HG02642 (cell line): ENCODE measurements at regions not wholly inside any gene's neighbourhood (a gene's known extent, or its start where the extent isn't known, plus 50 kb on each side); places are given as distances from the start of the nearest gene placed in this dataset.

Source experiments
- ATAC-seq: cut with Tn5 transposase; IDR thresholded peaks from one replicate; pipeline ENCODE4 v1.9.1; 2021; ENCODE audit warnings: mild to moderate bottlenecking; ENCODE audit not compliant: unreplicated experiment, poor library complexity

DNA sequence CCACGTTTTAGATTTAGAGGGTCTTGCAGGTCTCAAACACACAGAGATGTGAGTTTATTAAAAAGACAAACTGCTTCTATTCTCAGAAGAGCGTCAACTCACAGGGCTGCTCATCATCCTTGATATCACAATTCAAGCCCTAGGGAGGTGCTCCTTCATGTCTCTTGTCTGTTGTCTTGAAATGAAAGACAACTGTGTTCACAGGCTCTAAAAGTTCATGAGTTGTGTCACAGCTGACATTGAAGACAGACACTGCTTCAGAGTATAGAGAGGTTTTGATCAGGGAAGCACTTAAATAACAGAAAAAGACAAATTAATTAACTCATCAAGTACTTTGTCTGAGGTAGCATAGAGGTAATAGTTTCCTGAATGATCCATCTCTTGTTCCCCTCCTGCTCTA, 1917.6 kb upstream of the WWC1 start:
- no peak for ATAC-seq

DNA sequence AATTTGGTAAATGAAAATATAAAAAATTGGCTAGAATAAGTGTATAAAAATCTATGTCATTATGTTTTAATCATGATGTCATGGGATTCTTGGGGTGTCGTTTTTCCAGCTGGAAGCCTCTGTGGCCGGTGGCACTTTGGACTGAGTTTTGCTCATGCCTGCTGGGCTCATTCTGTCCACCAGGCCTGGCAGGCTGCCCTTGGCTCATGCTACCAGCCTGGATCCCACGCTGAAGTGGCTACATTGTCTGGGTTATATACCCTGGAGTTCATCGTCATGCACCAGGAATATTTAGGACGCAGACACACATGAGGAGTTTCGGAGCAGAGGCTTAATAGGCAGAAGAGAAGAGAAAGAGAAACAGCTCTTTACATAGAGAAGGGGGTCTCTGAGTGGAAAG, 1913.7 kb upstream of the WWC1 start:
- no peak for ATAC-seq

DNA sequence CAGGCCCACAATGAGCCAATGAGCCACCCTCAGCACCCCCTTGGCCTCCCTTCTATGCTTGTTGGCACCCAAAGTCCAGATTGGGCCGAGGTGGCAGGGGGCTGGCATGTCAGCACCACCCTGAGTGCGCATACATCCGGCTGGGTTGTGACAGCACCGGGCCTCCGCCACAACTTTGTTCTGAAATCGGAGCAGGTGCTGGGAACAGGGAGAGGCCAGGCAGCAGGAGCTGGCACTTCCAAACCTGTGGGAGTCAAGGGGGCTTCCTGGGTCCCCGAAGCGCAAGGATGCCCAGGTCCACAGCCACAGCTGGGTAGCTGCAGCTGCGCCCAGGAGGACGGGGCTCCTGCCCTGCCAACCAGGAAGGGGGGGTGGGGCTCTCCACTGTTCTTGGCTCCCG, 1911.9 kb upstream of the WWC1 start:
- ATAC-seq: no peak

DNA sequence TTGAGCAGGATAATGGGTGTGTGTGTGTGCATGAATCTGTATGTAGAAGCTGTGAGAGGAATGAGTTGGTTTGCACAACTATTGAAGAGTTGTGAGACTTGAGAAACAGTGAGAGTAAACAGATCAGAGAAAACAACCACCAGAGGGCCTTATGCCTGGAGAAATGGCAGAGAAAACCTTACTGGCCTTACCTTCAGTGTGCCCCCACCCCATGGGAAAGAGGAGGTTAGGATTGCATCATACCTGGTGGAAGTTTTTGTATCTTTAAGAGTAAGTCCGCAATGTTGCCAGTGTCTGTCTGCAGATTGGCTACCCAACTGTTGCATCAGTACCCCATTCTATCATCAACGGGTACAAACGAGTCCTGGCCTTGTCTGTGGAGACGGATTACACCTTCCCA, 1909.4 kb upstream of the WWC1 start:
- no peak for ATAC-seq

DNA sequence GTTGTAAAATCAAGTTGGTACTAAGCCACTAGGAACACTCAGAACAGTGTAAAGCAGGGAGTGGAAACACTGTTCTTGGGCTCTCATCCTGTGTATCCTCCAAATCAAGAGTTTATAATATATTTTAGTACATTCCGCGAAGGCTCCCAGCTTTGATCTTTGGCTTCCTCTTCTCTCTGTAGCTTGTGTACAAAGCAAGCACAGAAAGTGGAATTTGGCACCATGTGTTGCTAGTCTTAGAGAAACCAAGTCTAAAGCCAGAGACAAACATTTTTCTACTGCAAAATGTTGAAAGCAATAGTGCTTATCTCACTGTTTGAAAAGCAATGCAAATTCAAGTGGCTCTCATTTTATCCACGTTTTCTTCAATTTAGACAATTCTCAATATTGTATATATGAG, 1893.3 kb upstream of the WWC1 start:
- ATAC-seq: no peak

DNA sequence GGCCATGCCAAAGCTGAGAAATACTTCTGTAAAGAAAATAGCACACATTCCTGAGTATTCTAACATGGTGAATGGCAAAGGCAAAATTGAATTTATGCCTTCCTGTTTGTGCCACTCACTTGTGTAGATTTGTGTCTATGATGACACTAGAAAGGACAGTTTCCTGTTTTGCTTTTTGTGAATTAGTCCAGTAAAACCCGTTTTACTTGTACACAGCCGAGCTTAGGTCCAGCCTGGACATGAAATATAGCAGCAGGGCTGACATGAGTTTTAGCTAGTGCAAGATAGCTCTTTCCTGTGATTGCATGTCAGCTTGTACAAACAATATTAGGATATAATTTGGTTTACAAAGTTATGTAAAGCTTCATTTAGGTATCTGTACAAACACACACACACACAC, 1891.7 kb upstream of the WWC1 start:
- ATAC-seq: no peak

DNA sequence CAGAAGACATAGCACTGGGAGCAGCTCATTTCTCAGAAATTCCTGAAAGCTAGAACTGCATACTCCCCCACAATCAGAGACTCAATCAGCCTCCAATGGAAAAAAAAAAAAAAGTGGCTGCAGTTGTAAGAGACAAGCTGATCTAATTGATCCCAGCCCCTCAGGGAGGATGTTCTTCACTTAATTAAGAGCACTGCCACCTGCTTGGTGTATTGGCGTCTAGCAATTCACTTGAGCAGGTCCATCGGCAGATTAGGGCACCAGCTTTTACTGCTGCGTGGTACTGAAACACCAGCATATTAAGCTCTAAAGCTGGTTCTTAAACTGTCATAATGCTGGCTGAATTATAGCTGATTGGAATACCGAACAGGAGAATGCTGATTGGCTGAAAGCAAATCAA, 1890.1 kb upstream of the WWC1 start:
- ATAC-seq: no peak

DNA sequence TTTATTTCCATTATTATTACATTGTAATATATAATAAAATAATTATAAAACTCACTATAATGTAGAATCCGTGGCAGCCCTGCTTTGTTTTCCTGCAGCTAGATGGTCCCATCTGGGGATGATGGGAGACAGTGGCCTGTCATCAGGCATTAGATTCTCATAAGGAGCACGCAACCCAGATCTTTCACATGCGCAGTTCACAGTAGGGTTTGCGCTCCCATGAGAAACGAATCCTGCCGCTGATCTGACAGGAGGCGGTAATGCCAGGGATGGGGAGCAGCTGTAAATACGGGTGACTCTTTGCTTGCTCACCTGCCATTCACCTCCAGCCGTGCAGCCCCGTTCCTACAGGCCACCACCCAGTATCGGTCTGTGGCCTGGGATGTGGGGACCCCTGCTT, 1879.3 kb upstream of the WWC1 start:
- no peak for ATAC-seq

DNA sequence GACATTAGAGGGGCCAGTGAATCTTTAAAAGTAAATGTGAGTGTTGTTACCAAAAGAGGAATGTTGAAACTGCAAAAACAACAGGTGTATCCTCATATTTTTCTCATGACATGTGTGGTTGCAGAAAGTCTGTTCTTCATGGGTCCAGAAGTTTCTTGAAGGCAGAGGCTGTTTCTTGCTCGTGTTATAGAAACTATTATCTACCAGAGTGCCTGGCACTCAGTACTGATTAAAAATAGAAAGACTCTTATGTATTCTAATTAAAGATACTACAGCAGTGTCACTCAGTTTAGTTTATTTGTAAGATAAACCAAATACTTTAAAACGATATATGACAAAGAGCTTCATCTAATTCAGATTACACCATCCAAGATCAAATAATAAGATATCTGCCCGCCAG, 1864.2 kb upstream of the WWC1 start:
- no peak for ATAC-seq

DNA sequence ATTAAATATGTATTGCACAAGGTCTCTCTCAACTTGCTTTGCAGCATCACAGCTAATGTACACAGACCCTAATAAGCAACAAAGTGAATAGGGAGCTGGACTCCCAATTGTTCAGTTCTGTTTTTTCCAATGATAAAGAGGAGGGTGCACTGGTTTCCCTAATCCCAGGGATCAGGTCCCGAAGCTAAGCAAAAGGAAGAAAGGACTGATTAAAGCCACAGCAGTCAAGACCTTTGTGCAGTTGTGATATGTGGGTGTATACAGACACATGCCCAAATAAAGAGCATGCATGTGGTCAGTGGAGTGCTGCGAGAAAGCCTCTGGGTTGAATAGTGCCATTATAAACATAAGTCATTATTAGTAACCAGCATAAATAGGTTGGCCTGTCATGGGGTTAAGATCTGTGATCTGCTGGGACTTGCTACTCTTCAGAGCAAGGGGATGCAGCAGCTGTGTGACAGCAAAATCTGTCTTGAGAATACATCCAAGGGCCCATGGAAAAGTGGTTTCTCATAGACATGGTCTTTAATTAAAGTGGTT, 1863.1 kb upstream of the WWC1 start:
- no peak for ATAC-seq

DNA sequence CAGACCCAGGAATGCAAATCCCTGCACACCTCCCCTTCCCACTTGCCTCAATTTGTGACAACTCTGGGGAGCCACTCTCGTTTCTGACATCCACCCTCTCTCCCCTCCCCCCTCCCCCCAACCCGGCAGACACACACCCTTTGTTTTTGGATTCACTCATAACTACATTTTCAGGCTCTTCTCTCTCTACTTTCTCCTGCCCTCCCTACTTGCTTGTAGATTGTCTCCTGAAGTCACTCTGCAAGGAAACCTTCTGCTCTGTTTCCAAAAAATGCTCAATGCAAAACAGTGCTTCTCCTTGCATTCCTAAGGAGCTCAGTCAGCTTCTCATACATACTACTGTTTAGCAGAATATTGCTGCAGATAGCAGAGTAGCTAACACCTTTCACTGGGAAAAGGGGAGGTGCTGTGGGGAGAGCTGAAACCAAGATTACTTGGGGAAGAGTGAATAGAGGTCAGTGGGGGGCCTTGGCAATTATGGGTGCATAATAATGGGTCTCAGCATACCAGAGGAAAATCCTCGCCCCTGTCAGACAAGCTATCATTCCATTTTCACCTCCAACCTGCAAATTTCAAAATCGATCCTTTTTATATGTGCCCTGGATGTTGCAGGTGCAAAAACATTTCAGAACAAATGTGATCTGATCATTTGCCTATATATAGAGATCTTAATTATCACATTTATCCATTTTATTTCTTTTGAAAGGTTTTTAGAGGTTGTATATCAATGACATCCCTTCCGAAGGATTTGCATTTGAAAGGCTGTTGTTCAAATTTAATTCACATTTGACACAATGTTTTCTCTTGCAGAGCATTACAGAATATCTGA, 1860.7 kb upstream of the WWC1 start:
- no peak for ATAC-seq

DNA sequence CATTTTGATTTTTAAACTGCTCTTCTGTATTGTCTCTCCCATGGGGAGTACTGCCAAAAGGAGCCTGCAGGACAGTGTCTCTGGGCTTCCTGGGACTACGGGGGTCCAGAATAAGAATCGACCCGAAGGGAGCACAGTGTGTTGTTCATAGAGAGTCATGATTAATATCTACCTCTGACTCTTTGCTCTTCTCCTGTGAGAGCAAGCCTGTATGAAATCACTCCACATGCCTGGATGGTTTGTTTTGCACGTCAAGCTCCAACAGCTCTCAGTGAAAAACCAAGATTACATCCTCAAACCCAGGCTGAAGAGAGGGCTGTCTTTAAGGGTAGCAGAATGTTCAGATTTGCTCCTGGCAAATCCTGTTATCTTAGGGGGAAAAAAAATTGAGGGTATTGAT, 1860.0 kb upstream of the WWC1 start:
- ATAC-seq: no peak

DNA sequence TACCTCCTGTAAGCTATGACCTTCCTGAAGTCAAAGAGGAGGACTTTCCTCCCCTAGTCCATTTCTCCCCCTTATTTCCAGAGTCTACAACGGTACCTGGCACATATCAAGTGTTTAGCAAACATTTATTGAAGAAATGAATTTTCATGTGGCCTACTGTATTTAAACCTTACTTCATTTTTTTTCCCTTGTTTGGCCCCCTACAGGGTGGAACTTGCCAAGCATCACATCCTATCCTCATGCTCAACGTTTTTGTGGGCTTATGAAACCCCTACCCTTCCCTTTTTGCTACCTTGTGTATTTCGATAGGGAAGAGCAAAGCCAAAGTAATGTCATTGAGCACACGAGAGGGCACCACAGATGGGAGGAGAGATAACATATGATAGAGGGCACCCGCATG, 1857.8 kb upstream of the WWC1 start:
- ATAC-seq: no peak

DNA sequence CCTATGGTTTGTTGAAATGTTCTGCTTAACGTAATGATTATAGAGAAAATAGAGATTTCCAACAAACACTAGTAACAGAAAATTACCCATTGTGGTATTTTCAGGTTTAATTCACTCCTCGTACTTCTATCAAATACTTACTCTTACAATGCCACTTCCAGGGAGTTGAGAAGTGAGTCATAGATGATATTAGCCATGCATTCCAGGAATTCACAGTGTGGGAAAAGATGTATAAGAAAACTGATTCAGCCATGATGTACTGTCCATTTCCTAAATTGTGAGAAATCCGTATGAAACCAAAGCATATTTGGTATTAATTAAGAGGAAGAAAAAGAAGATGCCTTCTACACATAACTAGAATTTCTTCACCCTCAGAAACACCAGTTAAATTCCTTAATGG, 1854.6 kb upstream of the WWC1 start:
- ATAC-seq: no peak

DNA sequence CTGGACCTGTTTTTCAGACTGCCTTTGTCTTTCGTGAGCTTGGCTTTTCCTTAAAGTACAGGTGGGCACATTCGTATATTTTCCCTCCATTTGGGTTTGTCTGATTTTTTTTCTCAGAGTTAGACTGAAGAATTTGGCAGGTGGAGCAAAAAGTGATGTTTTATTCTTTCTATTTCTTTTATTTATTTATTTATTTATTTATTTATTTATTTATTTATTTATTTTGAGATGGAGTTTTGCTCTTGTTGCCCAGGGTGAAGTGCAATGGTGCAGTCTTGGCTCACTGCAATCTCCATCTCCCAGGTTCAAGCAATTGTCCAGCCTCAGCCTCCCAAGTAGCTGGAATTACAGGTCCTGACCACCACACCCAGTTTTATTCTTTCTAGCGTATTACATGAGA, 1805.1 kb upstream of the WWC1 start:
- no peak for ATAC-seq

DNA sequence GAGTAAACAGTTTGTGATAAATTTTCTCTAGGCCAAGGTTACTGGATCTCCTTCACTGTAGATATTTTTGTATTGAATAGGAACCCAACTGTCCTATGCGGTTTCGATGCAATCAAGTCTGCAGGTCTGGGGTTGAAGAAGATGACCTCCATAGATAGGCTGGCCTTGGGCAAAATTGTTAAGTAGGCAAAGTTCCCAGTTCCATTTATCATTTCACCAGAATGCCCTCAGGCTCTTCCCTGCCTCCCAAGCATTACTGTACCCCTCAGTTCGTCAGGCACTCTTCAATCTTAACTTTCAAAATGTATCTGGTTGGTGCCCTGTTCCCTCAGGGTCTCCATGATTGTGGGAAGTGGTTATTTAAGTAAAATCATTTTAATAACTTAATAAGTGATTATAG, 1802.9 kb upstream of the WWC1 start:
- no peak for ATAC-seq

DNA sequence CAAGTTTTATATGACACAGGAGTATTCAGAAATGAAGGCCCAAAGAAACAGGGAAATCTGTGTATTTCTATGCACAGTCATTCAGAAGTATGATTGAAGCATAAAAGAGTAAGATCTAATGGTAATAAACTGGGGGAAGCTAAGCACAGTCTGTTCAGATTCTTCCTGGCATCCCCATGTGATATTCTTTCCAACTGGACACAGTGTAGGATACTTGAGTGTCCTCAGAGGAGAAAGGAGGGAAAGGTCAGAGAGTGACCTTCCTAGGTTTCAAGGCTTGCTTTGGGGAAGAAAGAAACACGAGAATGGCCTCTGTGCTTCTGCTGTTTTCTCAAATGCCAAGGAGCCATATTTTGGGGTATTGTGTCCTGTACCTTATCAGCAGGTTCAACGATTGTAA, 1798.4 kb upstream of the WWC1 start:
- ATAC-seq: no peak

DNA sequence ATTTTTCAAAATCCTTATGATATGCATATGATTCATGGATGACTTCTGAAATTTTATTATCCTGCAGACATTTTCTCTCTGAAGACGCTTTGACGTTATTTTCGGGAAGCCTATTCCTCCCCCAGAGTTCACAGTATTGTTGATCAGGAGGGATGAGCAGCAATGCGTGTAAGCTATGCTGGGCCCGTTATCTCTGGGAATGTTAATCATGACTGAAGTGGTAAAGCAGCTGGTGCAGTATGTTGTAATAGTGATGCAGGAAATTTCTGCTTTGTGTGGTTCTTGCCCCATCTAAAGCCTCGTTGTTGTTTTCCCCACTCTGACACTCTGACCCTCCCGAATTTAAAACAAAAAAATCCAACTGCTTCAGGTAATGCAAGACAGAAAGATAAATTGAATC, 1797.8 kb upstream of the WWC1 start:
- ATAC-seq: no peak

DNA sequence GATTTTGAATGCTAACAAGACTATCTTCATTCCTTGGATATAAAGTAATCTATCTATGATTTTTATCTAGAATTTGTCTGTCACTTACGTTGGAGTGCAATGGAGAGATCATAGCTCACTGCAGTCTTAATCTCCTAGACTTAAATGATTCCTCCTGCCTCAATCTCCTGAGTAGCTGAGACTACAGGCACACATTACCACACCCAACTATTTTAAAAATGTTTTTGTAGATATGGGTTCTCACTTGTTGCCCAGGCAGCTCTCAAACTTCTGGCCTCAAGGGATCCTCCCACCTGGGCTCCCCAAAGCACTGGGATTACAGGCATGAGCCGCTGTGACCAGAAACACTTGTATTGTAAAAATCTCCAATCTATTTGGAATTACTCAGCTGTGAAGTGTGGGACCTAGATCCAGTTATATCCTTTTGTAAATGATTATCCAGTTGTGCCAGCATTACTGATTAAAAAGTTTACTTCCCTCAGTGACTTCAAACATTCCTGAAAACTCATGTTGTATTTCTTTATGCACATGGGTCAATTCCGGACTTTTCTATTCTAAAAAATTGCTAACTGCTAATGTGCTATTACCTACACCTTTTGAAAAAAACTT, 1793.8 kb upstream of the WWC1 start:
- ATAC-seq: no peak

DNA sequence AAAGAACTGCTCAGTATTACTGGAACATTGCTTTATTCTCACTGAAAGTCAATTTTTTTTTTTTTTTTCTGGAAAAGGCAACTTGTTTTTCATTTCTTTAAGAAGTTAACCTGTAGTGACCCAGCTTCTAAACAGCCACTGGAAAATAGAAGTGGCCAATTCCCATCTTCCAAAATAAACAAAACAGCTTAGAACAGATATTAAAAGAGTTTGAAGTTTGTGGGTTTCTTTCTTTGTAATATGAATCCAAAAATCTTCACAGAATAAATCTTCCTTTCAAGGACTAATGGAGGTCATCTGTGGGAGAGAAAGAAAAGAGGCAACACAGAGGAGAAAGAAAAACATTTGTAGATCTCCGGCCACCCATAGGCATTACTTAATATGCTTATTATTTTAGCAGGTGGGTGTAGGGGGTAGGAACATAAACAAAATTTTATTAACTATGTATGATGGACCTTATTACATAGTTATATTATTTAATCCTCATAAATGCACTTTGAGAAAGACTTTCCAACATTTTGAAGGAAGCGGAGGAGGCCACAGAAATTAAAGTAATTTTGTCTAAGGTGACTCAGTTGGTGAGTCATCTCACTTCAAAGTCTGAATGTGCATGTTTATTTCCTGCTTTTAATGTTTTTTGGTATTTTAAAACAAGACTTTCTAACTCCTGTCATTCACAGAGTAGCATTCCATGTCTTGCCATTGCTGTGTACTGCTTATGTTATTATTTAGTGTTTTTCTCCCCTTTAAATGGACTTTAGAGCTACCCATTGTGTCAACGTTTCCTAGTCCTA, 1791.8 kb upstream of the WWC1 start:
- no peak for ATAC-seq

DNA sequence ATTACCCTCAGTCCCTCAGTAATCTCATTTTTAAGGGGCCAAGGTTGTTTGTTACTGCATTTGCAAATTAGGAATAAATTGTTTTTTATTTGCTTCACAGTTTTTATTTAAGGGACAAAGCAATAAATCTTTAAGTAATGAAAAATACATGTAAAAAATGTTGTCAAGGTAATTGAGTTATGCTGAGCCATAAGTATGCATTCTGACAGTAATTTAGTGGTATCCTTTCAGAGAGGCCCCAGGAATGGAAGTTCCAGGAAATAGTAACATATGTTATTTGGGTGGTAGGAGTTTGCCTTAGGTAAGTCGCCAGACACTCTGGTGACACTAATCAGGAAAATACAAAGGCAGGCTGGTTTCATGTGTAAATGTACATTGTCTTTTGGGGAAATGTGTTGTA, 1787.9 kb upstream of the WWC1 start:
- ATAC-seq: no peak
